Astrocyte of the spinal cord (primary cell): ENCODE measurements at regions not wholly inside any gene's neighbourhood (a gene's known extent, or its start where the extent isn't known, plus 50 kb on each side); places are given as distances from the start of the nearest gene placed in this dataset.

Experiments
- DNase-seq: peaks from one replicate; pipeline ENCODE4 v3.0.0; 2011; ENCODE audit warnings: low read depth, low spot score
- H3K4me3 ChIP-seq: 2 replicates; pipeline ENCODE4 v1.5.1; 2011; ENCODE audit warnings: low read depth, mild to moderate bottlenecking, low read length, moderate library complexity
- in situ Hi-C: cut with HindIII; loops from 2 replicates; pipeline ENCODE4 v1.10.0; 2017; ENCODE audit warnings: low sequenced_read_pairs
- TF ChIP-seq, protein P1 (sequence below): IDR thresholded peaks from 2 replicates; pipeline ENCODE4 v1.5.1; 2012; ENCODE audit warnings: low read depth, mild to moderate bottlenecking, low read length, inconsistent platforms

DNA sequence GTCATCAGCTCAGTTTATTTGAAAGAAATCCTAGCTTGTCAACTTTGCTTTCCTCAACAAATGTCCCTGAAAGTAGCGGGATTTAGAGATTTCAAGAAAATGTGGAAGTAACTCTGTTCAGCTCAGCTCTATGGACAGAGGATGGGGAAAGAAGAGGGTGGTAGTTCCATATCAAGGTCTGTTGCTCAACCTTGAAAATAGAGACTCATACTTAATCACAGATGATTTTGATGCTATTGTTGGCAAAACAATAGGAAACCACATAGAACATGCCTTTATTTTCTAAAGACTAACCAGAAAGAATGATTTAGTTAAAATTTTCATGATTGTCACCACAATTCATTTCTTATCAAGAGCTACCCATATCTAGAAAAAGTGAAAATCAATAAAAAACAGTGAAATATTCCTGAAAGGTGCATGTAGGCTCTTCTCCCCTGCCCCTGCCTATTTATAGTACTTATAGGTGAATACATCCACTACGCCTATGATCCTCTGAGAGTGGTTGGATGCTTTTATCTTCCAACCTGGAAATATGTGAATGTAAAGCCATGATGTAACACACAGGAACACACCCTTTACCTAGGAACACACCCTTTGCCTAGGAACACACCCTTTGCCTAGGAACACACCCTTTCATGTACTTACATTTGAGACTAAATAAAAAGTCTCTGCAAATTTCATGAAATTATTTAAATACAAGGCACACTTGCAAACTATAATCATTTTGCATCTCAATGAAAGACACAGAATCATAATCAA is 65.8 kb downstream of the ETAA1 start:
- no peak overlapping the region for H3K4me3 ChIP-seq
- TF ChIP-seq, protein P1, sequence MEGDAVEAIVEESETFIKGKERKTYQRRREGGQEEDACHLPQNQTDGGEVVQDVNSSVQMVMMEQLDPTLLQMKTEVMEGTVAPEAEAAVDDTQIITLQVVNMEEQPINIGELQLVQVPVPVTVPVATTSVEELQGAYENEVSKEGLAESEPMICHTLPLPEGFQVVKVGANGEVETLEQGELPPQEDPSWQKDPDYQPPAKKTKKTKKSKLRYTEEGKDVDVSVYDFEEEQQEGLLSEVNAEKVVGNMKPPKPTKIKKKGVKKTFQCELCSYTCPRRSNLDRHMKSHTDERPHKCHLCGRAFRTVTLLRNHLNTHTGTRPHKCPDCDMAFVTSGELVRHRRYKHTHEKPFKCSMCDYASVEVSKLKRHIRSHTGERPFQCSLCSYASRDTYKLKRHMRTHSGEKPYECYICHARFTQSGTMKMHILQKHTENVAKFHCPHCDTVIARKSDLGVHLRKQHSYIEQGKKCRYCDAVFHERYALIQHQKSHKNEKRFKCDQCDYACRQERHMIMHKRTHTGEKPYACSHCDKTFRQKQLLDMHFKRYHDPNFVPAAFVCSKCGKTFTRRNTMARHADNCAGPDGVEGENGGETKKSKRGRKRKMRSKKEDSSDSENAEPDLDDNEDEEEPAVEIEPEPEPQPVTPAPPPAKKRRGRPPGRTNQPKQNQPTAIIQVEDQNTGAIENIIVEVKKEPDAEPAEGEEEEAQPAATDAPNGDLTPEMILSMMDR: no peak
- in situ Hi-C loops: no loop called here
- DNase-seq: no peak

DNA sequence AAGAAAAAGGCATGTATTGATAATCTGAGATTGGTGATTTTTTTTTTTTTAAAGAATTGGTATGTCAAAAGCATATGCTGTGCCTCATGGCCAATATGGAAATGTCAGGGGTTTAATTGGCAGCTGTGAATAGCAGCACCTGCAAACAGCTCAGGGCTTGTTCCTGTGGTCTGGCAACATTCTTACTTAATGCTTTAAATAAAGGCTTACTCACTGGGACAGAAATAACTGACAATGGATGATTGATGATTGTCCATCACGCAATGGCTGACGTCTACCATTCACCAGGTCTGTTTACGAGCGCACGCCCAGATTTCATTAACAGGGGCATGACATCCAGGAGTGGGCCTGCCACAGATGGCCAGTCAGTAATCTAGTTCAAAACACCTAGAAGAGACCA is 66.7 kb downstream of the ETAA1 start:
- DNase-seq: peak; percentile 52
- TF ChIP-seq, protein P1: no peak
- in situ Hi-C loops: no loop called here
- H3K4me3 ChIP-seq: no peak overlapping the region

DNA sequence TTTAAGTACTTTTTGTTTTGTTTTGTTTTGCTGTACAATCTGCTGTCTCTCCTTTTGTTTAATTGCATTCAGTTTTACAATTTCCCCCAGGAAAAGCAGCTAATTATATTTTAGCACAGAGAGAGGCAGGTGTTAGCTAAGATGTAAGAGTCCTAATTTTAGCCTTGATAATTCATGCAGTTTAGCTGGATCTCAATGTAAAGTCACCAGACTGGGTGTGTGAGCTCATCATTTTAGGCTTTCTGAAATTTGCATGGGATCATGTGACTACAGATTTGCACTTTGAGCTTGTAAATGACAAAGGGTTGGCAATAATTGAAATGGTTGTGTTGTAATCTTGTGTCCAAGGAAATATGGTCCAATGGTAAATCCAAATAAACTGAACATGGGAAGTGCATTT is 68.5 kb downstream of the ETAA1 start:
- in situ Hi-C loops: no loop called here
- DNase-seq: no peak
- H3K4me3 ChIP-seq: no peak overlapping the region
- TF ChIP-seq, protein P1: no peak

DNA sequence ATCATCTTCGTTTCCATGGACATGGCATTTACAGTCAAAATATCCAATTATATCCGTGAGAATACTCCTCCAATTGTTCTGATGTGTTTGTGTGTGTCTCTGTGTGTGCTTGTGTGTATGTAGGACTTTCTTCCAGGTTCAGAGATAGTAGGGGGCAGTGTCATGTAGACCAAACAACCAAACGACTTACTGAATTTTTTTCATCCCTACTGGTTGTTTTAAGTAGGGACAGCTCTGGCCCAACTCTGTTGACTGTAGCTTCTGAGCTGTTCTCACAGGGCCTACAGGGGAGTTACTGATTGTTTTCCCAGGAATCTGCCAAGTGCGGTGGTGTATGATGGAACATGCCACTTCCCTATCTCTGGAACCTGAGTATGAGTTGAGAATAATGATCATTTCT is 69.6 kb downstream of the ETAA1 start:
- DNase-seq: no peak
- no peak overlapping the region for H3K4me3 ChIP-seq
- in situ Hi-C loops: no loop called here
- TF ChIP-seq, protein P1: no peak

DNA sequence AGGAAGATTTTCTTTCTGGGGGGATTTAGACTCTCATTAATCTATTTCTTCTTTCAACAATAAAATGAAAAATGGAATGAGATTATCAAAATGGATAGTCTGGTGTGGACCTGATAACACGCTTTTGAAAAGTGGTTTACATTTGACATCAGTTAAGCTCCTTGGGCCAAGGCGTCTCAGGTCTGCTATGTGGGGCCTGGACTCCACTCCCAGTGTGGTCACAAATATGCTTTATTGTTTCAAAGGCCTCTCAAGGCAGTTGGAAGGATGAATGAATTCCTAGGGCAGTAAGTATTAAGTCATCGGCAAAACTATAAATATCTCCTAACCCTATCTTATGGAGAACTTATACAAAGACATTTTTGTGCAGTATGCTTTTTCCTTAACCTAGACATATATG is 74.5 kb downstream of the ETAA1 start:
- H3K4me3 ChIP-seq: no peak overlapping the region
- in situ Hi-C loops: no loop called here
- DNase-seq: no peak
- TF ChIP-seq, protein P1: no peak

DNA sequence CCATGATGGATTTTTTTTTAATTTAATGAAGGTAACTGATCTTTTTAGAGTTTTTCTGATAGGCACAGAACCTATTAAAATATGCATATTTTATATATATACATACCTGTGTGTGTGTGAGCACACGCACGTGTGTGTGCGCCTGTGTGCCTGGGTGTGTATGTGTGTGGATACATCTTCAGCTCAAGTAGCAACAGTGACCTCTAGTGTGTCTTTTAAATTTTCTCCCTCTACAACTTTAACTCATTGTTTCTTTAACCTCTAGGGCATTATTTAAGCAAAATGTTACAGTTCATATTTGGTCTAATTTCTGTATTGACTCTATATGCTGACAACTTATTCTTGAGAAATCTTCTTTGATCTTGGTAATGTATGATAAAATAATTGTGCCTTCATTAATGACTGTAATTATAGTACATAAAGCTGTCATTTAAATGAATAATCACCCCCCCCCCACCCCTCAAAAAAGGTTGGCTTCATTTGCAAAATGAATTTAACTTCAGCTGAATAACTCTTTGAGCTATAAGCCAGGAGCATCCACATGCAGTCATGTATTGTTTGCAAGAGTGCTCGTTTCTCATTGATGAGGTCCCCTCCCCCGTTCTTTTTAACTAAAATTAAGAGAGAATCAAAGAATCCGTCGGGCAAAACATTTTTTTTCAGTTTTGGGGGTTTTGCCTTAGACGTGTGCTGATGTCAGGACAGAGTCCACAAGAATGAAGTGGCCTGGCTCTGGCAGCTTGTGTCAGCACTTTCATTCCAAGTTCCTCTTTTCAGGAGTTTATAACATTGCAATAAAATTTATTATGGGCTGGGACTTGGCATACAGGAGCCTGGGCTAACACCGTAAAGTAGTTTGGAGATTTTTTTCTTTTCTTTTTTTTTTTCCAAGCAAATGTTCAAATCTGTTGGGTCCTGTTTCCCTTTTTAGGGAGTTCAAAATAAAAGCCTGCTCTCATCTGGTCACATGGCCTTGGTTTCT is 80.0 kb downstream of the ETAA1 start:
- TF ChIP-seq, protein P1: peak; percentile 41
- DNase-seq: peak; percentile 57
- H3K4me3 ChIP-seq: no peak overlapping the region
- in situ Hi-C loops: no loop called here
